HAP-1 (cell line): ENCODE measurements at regions not wholly inside any gene's neighbourhood (a gene's known extent, or its start where the extent isn't known, plus 50 kb on each side); places are given as distances from the start of the nearest gene placed in this dataset.

Experiments
- DNase-seq, 2 experiments: peaks; one replicate each; pipeline ENCODE4 v3.0.0-alpha.2; 2016 to 2020; ENCODE audit warnings: low spot score in 2 of 2
- H3K27me3 ChIP-seq: fragments of 250-450 bp; sonication (Bioruptor Pico); 2 replicates; pipeline ENCODE4 v1.5.1; 2020; ENCODE audit warnings: low read depth, mild to moderate bottlenecking, moderate library complexity
- H3K36me3 ChIP-seq: fragments of 250-450 bp; sonication (Bioruptor Pico); replicated peaks from 2 replicates; pipeline ENCODE4 v1.5.1; 2020; ENCODE audit warnings: mild to moderate bottlenecking
- H3K4me1 ChIP-seq: fragments of 250-450 bp; sonication (Bioruptor Pico); 2 replicates; pipeline ENCODE4 v1.5.1; 2020; ENCODE audit warnings: mild to moderate bottlenecking
- H3K4me3 ChIP-seq: fragments of 250-450 bp; sonication (Bioruptor Pico); 2 replicates; pipeline ENCODE4 v1.5.1; 2020; ENCODE audit warnings: mild to moderate bottlenecking, moderate library complexity
- H3K9me3 ChIP-seq: fragments of 250-450 bp; sonication (Bioruptor Pico); 2 replicates; pipeline ENCODE4 v1.5.1; 2020; ENCODE audit warnings: mild to moderate bottlenecking, moderate library complexity
- in situ Hi-C: fragments of 300-500 bp; cut with MboI; formaldehyde crosslinking; loops from 3 replicates; pipeline ENCODE4 v1.14.3; 2020; ENCODE audit warnings: low sequenced_read_pairs, inconsistent platforms, mixed read lengths

GRCh38 chr1:218754477-218754876 is 409.3 kb downstream of the TGFB2 start:
- Histone ChIP-seq H3K36me3 (no peaks in the 10 kb centered on the region), H3K4me1 (no peaks in the 10 kb centered on the region), H3K4me3 (no peak overlapping the region), H3K9me3 (no peaks in the 10 kb centered on the region), H3K27me3 (no peaks in the 10 kb centered on the region)
- in situ Hi-C loops, result no loop called here
- DNase-seq, result no peak

GRCh38 chr1:218755128-218755527 is 410.0 kb downstream of the TGFB2 start:
- Histone ChIP-seq H3K36me3 (no peaks in the 10 kb centered on the region), H3K27me3 (no peaks in the 10 kb centered on the region), H3K4me3 (no peak overlapping the region), H3K9me3 (no peaks in the 10 kb centered on the region), H3K4me1 (no peaks in the 10 kb centered on the region)
- in situ Hi-C loops, result no loop called here
- no peak for DNase-seq

- Histone ChIP-seq H3K4me3 (no peak overlapping the region), H3K4me1 (no peaks in the 10 kb centered on the region), H3K36me3 (no peaks in the 10 kb centered on the region), H3K9me3 (no peaks in the 10 kb centered on the region), H3K27me3 (no peaks in the 10 kb centered on the region)
- in situ Hi-C loops, result no loop called here
- DNase-seq, result no peak
Observed at GRCh38 chr1:218759795-218760194, 413.9 kb upstream of the LYPLAL1 start.

- no peak for DNase-seq
- Histone ChIP-seq H3K9me3 (no peaks in the 10 kb centered on the region), H3K4me1 (no peaks in the 10 kb centered on the region), H3K36me3 (no peaks in the 10 kb centered on the region), H3K4me3 (no peak overlapping the region), H3K27me3 (no peaks in the 10 kb centered on the region)
- in situ Hi-C loops, result no loop called here
Observed at GRCh38 chr1:218760601-218761570, 412.8 kb upstream of the LYPLAL1 start.

- no peak for DNase-seq
- Histone ChIP-seq H3K4me1 (no peaks in the 10 kb centered on the region), H3K27me3 (no peaks in the 10 kb centered on the region), H3K9me3 (no peaks in the 10 kb centered on the region), H3K36me3 (no peaks in the 10 kb centered on the region), H3K4me3 (no peak overlapping the region)
- in situ Hi-C loops, result no loop called here
Observed at GRCh38 chr1:218763538-218763937, 410.1 kb upstream of the LYPLAL1 start.

- DNase-seq, result no peak
- H3K36me3 ChIP-seq, result no peaks in the 10 kb centered on the region
- H3K4me3 ChIP-seq, result no peak overlapping the region
- in situ Hi-C loops, result no loop called here
- no peaks in the 10 kb centered on the region for H3K9me3 ChIP-seq
- no peaks in the 10 kb centered on the region for H3K27me3 ChIP-seq
- H3K4me1 ChIP-seq, result no peaks in the 10 kb centered on the region
Observed at GRCh38 chr1:218765753-218766152, 407.9 kb upstream of the LYPLAL1 start.

- Histone ChIP-seq H3K9me3 (no peaks in the 10 kb centered on the region), H3K4me1 (no peaks in the 10 kb centered on the region), H3K4me3 (no peak overlapping the region), H3K27me3 (no peaks in the 10 kb centered on the region), H3K36me3 (no peaks in the 10 kb centered on the region)
- in situ Hi-C loops, result no loop called here
- DNase-seq, result no peak
Observed at GRCh38 chr1:218771931-218772330, 401.7 kb upstream of the LYPLAL1 start.

GRCh38 chr1:218772575-218772974 is 401.1 kb upstream of the LYPLAL1 start:
- Histone ChIP-seq H3K27me3 (no peaks in the 10 kb centered on the region), H3K36me3 (no peaks in the 10 kb centered on the region), H3K4me1 (no peaks in the 10 kb centered on the region), H3K9me3 (no peaks in the 10 kb centered on the region), H3K4me3 (no peak overlapping the region)
- no peak for DNase-seq
- in situ Hi-C loops, result no loop called here

- no peaks in the 10 kb centered on the region; the same call in 1 of the 2 replicates for H3K36me3 ChIP-seq
- no peaks in the 10 kb centered on the region for H3K27me3 ChIP-seq
- H3K4me1 ChIP-seq, result peaks cover 18% of the 10 kb centered on the region
- no peak for DNase-seq
- H3K9me3 ChIP-seq, result no peaks in the 10 kb centered on the region
- in situ Hi-C loops, result no loop called here
- H3K4me3 ChIP-seq, result no peak overlapping the region
Observed at GRCh38 chr1:218775501-218776021, 398.1 kb upstream of the LYPLAL1 start.

GRCh38 chr1:218778257-218779126 is 395.2 kb upstream of the LYPLAL1 start:
- no peak overlapping the region for H3K4me3 ChIP-seq
- DNase-seq, result peak; percentile 35 to 59
- no peaks in the 10 kb centered on the region; the same call in 1 of the 2 replicates for H3K36me3 ChIP-seq
- H3K4me1 ChIP-seq, result peaks cover 18% of the 10 kb centered on the region
- no peaks in the 10 kb centered on the region for H3K27me3 ChIP-seq
- in situ Hi-C loops, result no loop called here
- H3K9me3 ChIP-seq, result no peaks in the 10 kb centered on the region

GRCh38 chr1:218779341-218780100 is 394.2 kb upstream of the LYPLAL1 start:
- Histone ChIP-seq H3K4me1 (peaks cover 18% of the 10 kb centered on the region), H3K9me3 (no peaks in the 10 kb centered on the region), H3K36me3 (no peaks in the 10 kb centered on the region; the same call in 1 of the 2 replicates), H3K4me3 (no peak overlapping the region), H3K27me3 (no peaks in the 10 kb centered on the region)
- DNase-seq, result no peak
- in situ Hi-C loops, result no loop called here

GRCh38 chr1:218783131-218783530 is 390.5 kb upstream of the LYPLAL1 start:
- Histone ChIP-seq H3K4me1 (peaks cover 17% of the 10 kb centered on the region), H3K36me3 (no peaks in the 10 kb centered on the region; the same call in 1 of the 2 replicates), H3K9me3 (no peaks in the 10 kb centered on the region), H3K27me3 (no peaks in the 10 kb centered on the region), H3K4me3 (no peak overlapping the region)
- no peak for DNase-seq
- in situ Hi-C loops, result no loop called here

GRCh38 chr1:218783916-218784315 is 389.8 kb upstream of the LYPLAL1 start:
- Histone ChIP-seq H3K9me3 (no peaks in the 10 kb centered on the region), H3K4me3 (no peak overlapping the region), H3K27me3 (no peaks in the 10 kb centered on the region), H3K36me3 (no peaks in the 10 kb centered on the region), H3K4me1 (peaks cover 10% of the 10 kb centered on the region)
- no peak for DNase-seq
- in situ Hi-C loops, result no loop called here
